ENCODE measurements at regions not wholly inside any gene's neighbourhood (a gene's known extent, or its start where the extent isn't known, plus 50 kb on each side); places are given as distances from the start of the nearest gene placed in this dataset.
"Not testable (repeated sequence)": the region's sequence is repeated elsewhere in the genome, so short reads cannot be mapped to it uniquely, and the experiment has no call there.

GRCh38 chr9:60525879-60526686 lies 388.1 kb upstream of the SPATA31A5 start:
- not testable (repeated sequence) for H3K9ac ChIP-seq (ENCODE audit: low read depth, low read length); H3K4me3 ChIP-seq (ENCODE audit: low read depth, low read length); H3K27me3 ChIP-seq (ENCODE audit: control insufficient read depth, insufficient read depth, low read length); H3K27ac ChIP-seq (ENCODE audit: low read depth, low read length); H3K36me3 ChIP-seq (ENCODE audit: control insufficient read depth, insufficient read depth, low read length); H3K4me1 ChIP-seq (ENCODE audit: control insufficient read depth, insufficient read depth, low read length)
- peaks cover 65% of the 10 kb centered on the region for H3K9me3 ChIP-seq (ENCODE audit: control insufficient read depth, insufficient read depth, low read length)

- H3K27ac ChIP-seq (ENCODE audit: low read depth, low read length); H3K4me3 ChIP-seq (ENCODE audit: low read depth, low read length): not testable (repeated sequence)
- H3K9me3 ChIP-seq (ENCODE audit: control insufficient read depth, insufficient read depth, low read length): peaks cover 58% of the 10 kb centered on the region
Measured at GRCh38 chr9:60526694-60527231, 387.4 kb upstream of the SPATA31A5 start.

GRCh38 chr9:60544518-60544917 lies 369.7 kb upstream of the SPATA31A5 start:
- not testable (repeated sequence) for H3K36me3 ChIP-seq (ENCODE audit: control insufficient read depth, insufficient read depth, low read length); H3K9ac ChIP-seq (ENCODE audit: low read depth, low read length)
- peaks cover 38% of the 10 kb centered on the region for H3K9me3 ChIP-seq (ENCODE audit: control insufficient read depth, insufficient read depth, low read length)

More at GRCh38 chr9:60526694-60527231, 387.4 kb upstream of the SPATA31A5 start:
- not testable (repeated sequence) for H3K4me1 ChIP-seq (ENCODE audit: control insufficient read depth, insufficient read depth, low read length); H3K9ac ChIP-seq (ENCODE audit: low read depth, low read length); H3K36me3 ChIP-seq (ENCODE audit: control insufficient read depth, insufficient read depth, low read length); H3K27me3 ChIP-seq (ENCODE audit: control insufficient read depth, insufficient read depth, low read length)

GRCh38 chr9:60545346-60545877 lies 368.8 kb upstream of the SPATA31A5 start:
- Histone ChIP-seq H3K27ac (ENCODE audit: low read depth, low read length) (no peak overlapping the region), H3K9me3 (ENCODE audit: control insufficient read depth, insufficient read depth, low read length) (peaks cover 39% of the 10 kb centered on the region), H3K9ac (ENCODE audit: low read depth, low read length) (no peak overlapping the region)

More at GRCh38 chr9:60544518-60544917, 369.7 kb upstream of the SPATA31A5 start:
- H3K27ac ChIP-seq (ENCODE audit: low read depth, low read length); H3K4me1 ChIP-seq (ENCODE audit: control insufficient read depth, insufficient read depth, low read length); H3K27me3 ChIP-seq (ENCODE audit: control insufficient read depth, insufficient read depth, low read length); H3K4me3 ChIP-seq (ENCODE audit: low read depth, low read length): not testable (repeated sequence)

GRCh38 chr9:60545878-60546385 lies 368.3 kb upstream of the SPATA31A5 start:
- no peak overlapping the region for H3K4me3 ChIP-seq (ENCODE audit: low read depth, low read length)

More at GRCh38 chr9:60545346-60545877, 368.8 kb upstream of the SPATA31A5 start:
- Histone ChIP-seq H3K36me3 (ENCODE audit: control insufficient read depth, insufficient read depth, low read length) (no peaks in the 10 kb centered on the region), H3K4me1 (ENCODE audit: control insufficient read depth, insufficient read depth, low read length) (no peaks in the 10 kb centered on the region), H3K4me3 (ENCODE audit: low read depth, low read length) (no peak overlapping the region), H3K27me3 (ENCODE audit: control insufficient read depth, insufficient read depth, low read length) (no peaks in the 10 kb centered on the region)

GRCh38 chr9:60546406-60546805 lies 367.8 kb upstream of the SPATA31A5 start:
- Histone ChIP-seq H3K9me3 (ENCODE audit: control insufficient read depth, insufficient read depth, low read length) (peaks cover 36% of the 10 kb centered on the region), H3K36me3 (ENCODE audit: control insufficient read depth, insufficient read depth, low read length) (no peaks in the 10 kb centered on the region), H3K9ac (ENCODE audit: low read depth, low read length) (no peak overlapping the region), H3K4me3 (ENCODE audit: low read depth, low read length) (no peak overlapping the region), H3K27me3 (ENCODE audit: control insufficient read depth, insufficient read depth, low read length) (no peaks in the 10 kb centered on the region), H3K4me1 (ENCODE audit: control insufficient read depth, insufficient read depth, low read length) (no peaks in the 10 kb centered on the region), H3K27ac (ENCODE audit: low read depth, low read length) (no peak overlapping the region)

More at GRCh38 chr9:60545878-60546385, 368.3 kb upstream of the SPATA31A5 start:
- H3K36me3 ChIP-seq (ENCODE audit: control insufficient read depth, insufficient read depth, low read length): no peaks in the 10 kb centered on the region
- H3K27ac ChIP-seq (ENCODE audit: low read depth, low read length): no peak overlapping the region
- peaks cover 36% of the 10 kb centered on the region for H3K9me3 ChIP-seq (ENCODE audit: control insufficient read depth, insufficient read depth, low read length)
- H3K9ac ChIP-seq (ENCODE audit: low read depth, low read length): no peak overlapping the region
- H3K4me1 ChIP-seq (ENCODE audit: control insufficient read depth, insufficient read depth, low read length): no peaks in the 10 kb centered on the region
- H3K27me3 ChIP-seq (ENCODE audit: control insufficient read depth, insufficient read depth, low read length): no peaks in the 10 kb centered on the region

GRCh38 chr9:60546990-60547389 lies 367.2 kb upstream of the SPATA31A5 start:
- not testable (repeated sequence) for H3K27ac ChIP-seq (ENCODE audit: low read depth, low read length); H3K27me3 ChIP-seq (ENCODE audit: control insufficient read depth, insufficient read depth, low read length); H3K9ac ChIP-seq (ENCODE audit: low read depth, low read length); H3K4me3 ChIP-seq (ENCODE audit: low read depth, low read length); H3K36me3 ChIP-seq (ENCODE audit: control insufficient read depth, insufficient read depth, low read length); H3K4me1 ChIP-seq (ENCODE audit: control insufficient read depth, insufficient read depth, low read length)
- peaks cover 36% of the 10 kb centered on the region for H3K9me3 ChIP-seq (ENCODE audit: control insufficient read depth, insufficient read depth, low read length)

Measured in HUES48 (cell line).